ENCODE measurements at regions not wholly inside any gene's neighbourhood (a gene's known extent, or its start where the extent isn't known, plus 50 kb on each side); places are given as distances from the start of the nearest gene placed in this dataset.

GRCh38 chr5:78706381-78706780, 57.8 kb upstream of the LHFPL2 start:
- TF ChIP-seq CTCF (IDR thresholded peaks at IDR 0.05) (no peak), ZNF512 (CRISPR knock-in tag; IDR thresholded peaks at IDR 0.05; ENCODE audit: borderline replicate concordance) (no peak), JUN (CRISPR knock-in tag; IDR thresholded peaks at IDR 0.05) (no peak), TCF7 (CRISPR knock-in tag; IDR thresholded peaks at IDR 0.05; ENCODE audit: low read depth) (no peak), MXD4 (CRISPR knock-in tag; IDR thresholded peaks at IDR 0.05; ENCODE audit: borderline replicate concordance) (no peak), HMGA2 (CRISPR knock-in tag; IDR thresholded peaks at IDR 0.05) (no peak), ZNF263 (CRISPR knock-in tag; IDR thresholded peaks at IDR 0.05; ENCODE audit: low read depth) (no peak), ZNF671 (CRISPR knock-in tag; IDR thresholded peaks at IDR 0.05) (no peak), E2F1 (CRISPR knock-in tag; IDR thresholded peaks at IDR 0.05) (no peak), TEAD4 (CRISPR knock-in tag; IDR thresholded peaks at IDR 0.05) (no peak), ZNF317 (CRISPR knock-in tag; IDR thresholded peaks at IDR 0.05; ENCODE audit: borderline replicate concordance, low read depth) (no peak)

All from WTC11 (cell line).